ENCODE measurements at regions not wholly inside any gene's neighbourhood (a gene's known extent, or its start where the extent isn't known, plus 50 kb on each side); places are given as distances from the start of the nearest gene placed in this dataset.

GRCh38 chr2:216970359-216970915, 110.6 kb upstream of the TNP1 start:
- Histone ChIP-seq H3K4me3 (no peak overlapping the region), H3K36me3 (ENCODE audit: insufficient read depth, low read length) (no peaks in the 10 kb centered on the region), H3K27ac (no peak overlapping the region), H3K9me3 (ENCODE audit: low read depth, low read length) (no peaks in the 10 kb centered on the region), H3K9ac (ENCODE audit: insufficient read length) (no peak overlapping the region)
- no peak for DNase-seq (ENCODE audit: low read depth, low spot score)
- TF ChIP-seq FOXP2 (optimal IDR thresholded peaks at IDR 0.05; ENCODE audit: control extremely low read depth, extremely low read length, insufficient read depth) = no peak
- TF ChIP-seq EZH2 (IDR thresholded peaks at IDR 0.05) = no peak
- TF ChIP-seq POLR2AphosphoS5 (IDR thresholded peaks at IDR 0.05; ENCODE audit: borderline replicate concordance, low read depth, low read length) = no peak

GRCh38 chr2:216967889-216968288, 108.0 kb upstream of the TNP1 start:
- TF ChIP-seq FOXP2 (optimal IDR thresholded peaks at IDR 0.05; ENCODE audit: control extremely low read depth, extremely low read length, insufficient read depth) (no peak), EZH2 (IDR thresholded peaks at IDR 0.05) (no peak), POLR2AphosphoS5 (IDR thresholded peaks at IDR 0.05; ENCODE audit: borderline replicate concordance, low read depth, low read length) (no peak)
- no peak overlapping the region for H3K27ac ChIP-seq
- no peak overlapping the region for H3K9ac ChIP-seq (ENCODE audit: insufficient read length)
- no peaks in the 10 kb centered on the region for H3K9me3 ChIP-seq (ENCODE audit: low read depth, low read length)
- H3K36me3 ChIP-seq (ENCODE audit: insufficient read depth, low read length) = no peaks in the 10 kb centered on the region
- H3K4me3 ChIP-seq = no peak overlapping the region
- no peak for DNase-seq (ENCODE audit: low read depth, low spot score)

DNA sequence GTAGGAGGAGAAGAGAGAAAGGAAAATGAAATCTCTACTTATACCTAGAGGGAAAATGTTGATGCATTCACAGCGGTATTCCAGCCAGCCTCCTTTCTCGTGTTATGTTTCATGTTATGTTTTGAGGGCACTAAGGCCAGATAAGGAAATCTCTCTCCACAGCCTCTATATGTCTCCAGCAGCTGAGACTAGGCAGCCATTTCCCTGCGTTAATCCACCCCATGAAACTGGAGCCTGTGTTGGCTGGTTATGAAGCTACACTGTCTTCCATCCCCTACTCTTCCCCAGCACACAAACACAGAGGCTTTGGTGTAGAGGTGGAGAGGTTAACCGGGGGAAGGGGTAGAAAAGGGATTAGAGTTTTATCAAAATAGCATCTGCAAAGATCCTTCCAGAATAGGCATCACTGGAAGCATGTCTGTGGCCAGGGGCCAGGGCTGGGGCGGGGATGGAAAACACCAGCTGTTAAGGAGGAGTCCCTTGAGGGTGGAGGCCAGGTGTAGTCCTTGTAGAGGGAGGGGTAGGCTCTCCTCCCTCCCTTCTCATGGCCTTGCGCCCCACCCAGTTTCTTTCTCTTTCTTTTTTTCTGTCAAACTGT, 100.9 kb upstream of the TNP1 start:
- H3K4me3 ChIP-seq = no peak overlapping the region
- no peak overlapping the region for H3K27ac ChIP-seq
- H3K9me3 ChIP-seq (ENCODE audit: low read depth, low read length) = no peaks in the 10 kb centered on the region
- no peak for DNase-seq (ENCODE audit: low read depth, low spot score)
- TF ChIP-seq POLR2AphosphoS5 (IDR thresholded peaks at IDR 0.05; ENCODE audit: borderline replicate concordance, low read depth, low read length) = no peak
- TF ChIP-seq EZH2 (IDR thresholded peaks at IDR 0.05) = no peak
- TF ChIP-seq FOXP2 (optimal IDR thresholded peaks at IDR 0.05; ENCODE audit: control extremely low read depth, extremely low read length, insufficient read depth) = no peak
- H3K9ac ChIP-seq (ENCODE audit: insufficient read length) = no peak overlapping the region
- H3K36me3 ChIP-seq (ENCODE audit: insufficient read depth, low read length) = no peaks in the 10 kb centered on the region

DNA sequence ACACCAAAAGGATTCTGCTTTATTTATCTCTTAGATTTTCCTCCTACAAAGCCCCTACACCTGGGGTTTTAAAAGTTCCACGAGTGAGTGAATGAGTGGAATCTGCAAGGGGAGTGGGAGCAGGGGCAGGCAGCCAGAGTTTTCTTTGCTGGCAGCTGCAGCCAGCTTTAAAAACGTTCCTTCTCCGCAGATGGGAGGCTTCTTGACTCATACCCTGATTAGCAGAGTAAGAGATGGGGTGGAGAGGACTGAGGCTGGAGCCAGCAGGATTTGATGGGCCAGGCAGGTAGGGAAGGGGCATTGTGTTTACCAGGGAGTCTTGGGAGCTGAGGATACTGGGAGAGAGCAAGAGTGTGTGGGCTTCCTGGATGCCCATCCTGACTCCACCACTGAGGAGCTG, 99.6 kb upstream of the TNP1 start:
- Histone ChIP-seq H3K36me3 (ENCODE audit: insufficient read depth, low read length) (no peaks in the 10 kb centered on the region), H3K9me3 (ENCODE audit: low read depth, low read length) (no peaks in the 10 kb centered on the region; the same call in 1 of the 2 replicates), H3K27ac (no peak overlapping the region), H3K4me3 (no peak overlapping the region), H3K9ac (ENCODE audit: insufficient read length) (no peak overlapping the region)
- no peak for DNase-seq (ENCODE audit: low read depth, low spot score)
- TF ChIP-seq FOXP2 (optimal IDR thresholded peaks at IDR 0.05; ENCODE audit: control extremely low read depth, extremely low read length, insufficient read depth) (no peak), EZH2 (IDR thresholded peaks at IDR 0.05) (no peak), POLR2AphosphoS5 (IDR thresholded peaks at IDR 0.05; ENCODE audit: borderline replicate concordance, low read depth, low read length) (no peak)

DNA sequence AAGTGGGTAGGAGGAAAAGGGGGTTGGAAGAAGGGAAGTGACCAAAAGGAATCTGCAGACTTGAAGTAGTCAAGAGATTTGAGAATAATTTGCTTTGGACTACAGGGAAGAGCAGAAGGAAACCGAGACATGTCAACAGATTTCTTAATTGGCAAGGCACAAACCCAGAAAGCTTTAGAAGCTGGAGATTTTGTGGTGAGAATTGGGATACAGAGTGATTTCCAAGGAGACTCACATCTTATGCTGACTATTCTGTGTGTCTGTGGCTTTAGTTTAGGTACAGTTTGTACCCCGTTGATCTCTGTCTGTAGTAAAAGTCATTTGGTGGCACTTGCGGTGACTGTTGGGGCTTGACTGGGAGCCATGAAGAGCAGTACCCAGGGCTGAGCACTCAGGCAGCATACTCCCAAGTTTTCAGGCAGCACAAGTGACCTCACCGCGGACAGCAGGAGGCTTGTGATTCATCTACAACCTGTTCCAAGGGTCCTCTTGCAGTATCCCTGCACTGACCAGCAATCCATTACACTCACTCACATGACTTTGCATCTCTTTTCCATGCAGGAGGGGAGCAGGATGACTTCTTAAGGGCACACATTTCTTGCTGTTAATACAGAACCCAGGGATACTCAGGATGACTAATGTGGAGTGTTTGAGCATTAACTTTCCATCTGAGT, 97.1 kb upstream of the TNP1 start:
- no peak overlapping the region for H3K27ac ChIP-seq
- H3K4me3 ChIP-seq = no peak overlapping the region
- DNase-seq (ENCODE audit: low read depth, low spot score) = no peak
- TF ChIP-seq POLR2AphosphoS5 (IDR thresholded peaks at IDR 0.05; ENCODE audit: borderline replicate concordance, low read depth, low read length) (no peak), EZH2 (IDR thresholded peaks at IDR 0.05) (no peak), FOXP2 (optimal IDR thresholded peaks at IDR 0.05; ENCODE audit: control extremely low read depth, extremely low read length, insufficient read depth) (no peak)
- H3K9me3 ChIP-seq (ENCODE audit: low read depth, low read length) = no peaks in the 10 kb centered on the region; the same call in 1 of the 2 replicates
- H3K9ac ChIP-seq (ENCODE audit: insufficient read length) = no peak overlapping the region
- no peaks in the 10 kb centered on the region for H3K36me3 ChIP-seq (ENCODE audit: insufficient read depth, low read length)

DNA sequence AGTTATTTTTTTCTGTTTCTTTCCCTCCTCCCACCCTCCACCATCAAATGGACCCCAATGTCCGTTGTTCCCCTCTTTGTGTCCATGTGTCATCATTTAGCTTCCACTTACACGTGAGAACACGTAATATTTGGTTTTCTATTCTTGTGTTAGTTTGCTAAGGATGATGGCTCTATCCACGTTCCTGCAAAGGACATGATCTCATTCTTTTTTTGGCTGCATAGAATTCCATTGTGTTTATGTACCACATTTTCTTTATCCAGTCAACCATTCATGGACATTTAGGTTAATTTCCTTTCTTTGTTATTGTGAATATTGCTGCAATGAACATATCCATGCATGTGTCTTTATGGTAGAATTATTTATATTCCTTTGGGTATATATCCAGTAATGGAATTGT, 91.3 kb upstream of the TNP1 start:
- DNase-seq (ENCODE audit: low read depth, low spot score) = no peak
- Histone ChIP-seq H3K36me3 (ENCODE audit: insufficient read depth, low read length) (no peaks in the 10 kb centered on the region), H3K9me3 (ENCODE audit: low read depth, low read length) (no peaks in the 10 kb centered on the region; the same call in 1 of the 2 replicates), H3K4me3 (no peak overlapping the region), H3K27ac (no peak overlapping the region), H3K9ac (ENCODE audit: insufficient read length) (no peak overlapping the region)
- TF ChIP-seq FOXP2 (optimal IDR thresholded peaks at IDR 0.05; ENCODE audit: control extremely low read depth, extremely low read length, insufficient read depth) (no peak), POLR2AphosphoS5 (IDR thresholded peaks at IDR 0.05; ENCODE audit: borderline replicate concordance, low read depth, low read length) (no peak)

- H3K36me3 ChIP-seq (ENCODE audit: insufficient read depth, low read length) = no peaks in the 10 kb centered on the region
- no peaks in the 10 kb centered on the region; the same call in 1 of the 2 replicates for H3K9me3 ChIP-seq (ENCODE audit: low read depth, low read length)
- TF ChIP-seq FOXP2 (optimal IDR thresholded peaks at IDR 0.05; ENCODE audit: control extremely low read depth, extremely low read length, insufficient read depth) (no peak), POLR2AphosphoS5 (IDR thresholded peaks at IDR 0.05; ENCODE audit: borderline replicate concordance, low read depth, low read length) (no peak), EZH2 (IDR thresholded peaks at IDR 0.05) (no peak)
- H3K27ac ChIP-seq = no peak overlapping the region
- H3K9ac ChIP-seq (ENCODE audit: insufficient read length) = no peak overlapping the region
- no peak for DNase-seq (ENCODE audit: low read depth, low spot score)
- no peak overlapping the region for H3K4me3 ChIP-seq
Observed at GRCh38 chr2:216950547-216950946, 90.7 kb upstream of the TNP1 start.

- no peak for TF ChIP-seq FOXP2 (optimal IDR thresholded peaks at IDR 0.05; ENCODE audit: control extremely low read depth, extremely low read length, insufficient read depth)
- no peak for TF ChIP-seq POLR2AphosphoS5 (IDR thresholded peaks at IDR 0.05; ENCODE audit: borderline replicate concordance, low read depth, low read length)
- no peak for TF ChIP-seq EZH2 (IDR thresholded peaks at IDR 0.05)
- no peak overlapping the region for H3K9ac ChIP-seq (ENCODE audit: insufficient read length)
- H3K36me3 ChIP-seq (ENCODE audit: insufficient read depth, low read length) = no peaks in the 10 kb centered on the region
- H3K9me3 ChIP-seq (ENCODE audit: low read depth, low read length) = no peaks in the 10 kb centered on the region; the same call in 1 of the 2 replicates
- no peak overlapping the region for H3K27ac ChIP-seq
- no peak overlapping the region for H3K4me3 ChIP-seq
- no peak for DNase-seq (ENCODE audit: low read depth, low spot score)
Observed at GRCh38 chr2:216949700-216950413, 90.0 kb upstream of the TNP1 start.

Data from SK-N-MC (cell line).